Lung (tissue), 11 donors: ENCODE measurements at regions not wholly inside any gene's neighbourhood (a gene's known extent, or its start where the extent isn't known, plus 50 kb on each side); places are given as distances from the start of the nearest gene placed in this dataset.
"Not testable (repeated sequence)": the region's sequence is repeated elsewhere in the genome, so short reads cannot be mapped to it uniquely, and the experiment has no call there.

ENCODE experiments used
- ATAC-seq: fragments of 200-7000 bp; cut with Tn5 transposase; one replicate; pipeline ENCODE4 v1.9.1; 2020; ENCODE audit warnings: moderate number of reproducible peaks; ENCODE audit not compliant: insufficient read depth, low FRiP score
- DNase-seq, 3 donors: peaks; one replicate each; pipeline ENCODE4 v3.0.0-alpha.2; 2013 to 2017
- H3K27ac ChIP-seq, 2 donors: one replicate each; pipeline ENCODE4 v1.5.1; 2013; ENCODE audit warnings: mild to moderate bottlenecking in 2 of 2, moderate library complexity in 2 of 2, control low read depth in 1 of 2, inconsistent platforms in 1 of 2, low read depth in 1 of 2, low read length in 1 of 2
- H3K27me3 ChIP-seq, 3 donors: one replicate each; pipeline ENCODE4 v1.5.1; 2013; ENCODE audit warnings: low read length in 2 of 3; ENCODE audit not compliant: control insufficient read depth in 3 of 3, insufficient read depth in 3 of 3
- H3K36me3 ChIP-seq, 4 donors: one replicate each; pipeline ENCODE4 v1.5.1; 2013; ENCODE audit warnings: low read length in 4 of 4, mild to moderate bottlenecking in 1 of 4, moderate library complexity in 1 of 4; ENCODE audit not compliant: control insufficient read depth in 4 of 4, insufficient read depth in 4 of 4
- H3K4me1 ChIP-seq, 5 donors: one replicate each; pipeline ENCODE4 v1.5.1; 2013; ENCODE audit warnings: low read length in 5 of 5, mild to moderate bottlenecking in 2 of 5, moderate library complexity in 1 of 5; ENCODE audit not compliant: control insufficient read depth in 5 of 5, insufficient read depth in 5 of 5
- H3K4me3 ChIP-seq: one replicate; pipeline ENCODE4 v1.5.1; 2013; ENCODE audit warnings: mild to moderate bottlenecking, control low read depth, moderate library complexity
- H3K9ac ChIP-seq, 2 donors: one replicate each; pipeline ENCODE4 v1.5.1; 2013; ENCODE audit warnings: low read length in 2 of 2, control low read depth in 1 of 2; ENCODE audit not compliant: insufficient read depth in 1 of 2
- H3K9me3 ChIP-seq, 4 donors: one replicate each; pipeline ENCODE4 v1.5.1; 2013; ENCODE audit warnings: low read length in 3 of 4, mild to moderate bottlenecking in 1 of 4, moderate library complexity in 1 of 4; ENCODE audit not compliant: control insufficient read depth in 4 of 4, insufficient read depth in 3 of 4
- CTCF ChIP-seq: IDR thresholded peaks from 2 replicates; pipeline ENCODE4 v1.5.1; 2012; ENCODE audit warnings: mild to moderate bottlenecking; ENCODE audit errors: control extremely low read depth, extremely low read depth
- WGBS, 2 donors: extraction: QIAGEN DNeasy Blood & Tissue Kit; methylation state at CpG; one replicate each; pipeline ENCODE4 v1.1.7; 2013; 5-methylcytosine and 5-hydroxymethylcytosine counted together
- donor health status: control.
- donor health status: control.
- donor health status: Bipolar disorder and iron deficiency.
- donor health status: healthy.
- donor health status: DM: yes; HTN: yes; CAD: no.

- no peak for TF ChIP-seq CTCF
- H3K36me3 ChIP-seq, result no peaks in the 10 kb centered on the region
- H3K27me3 ChIP-seq, result peaks cover 0 to 2% (median 0%) of the 10 kb centered on the region in 3 donors
- 76 to 81% methylated on average over 6 of the region's 6 CpGs for WGBS, 2 donors
- ATAC-seq (no peak), DNase-seq (peak in 2 of 3 donors; percentile 44 to 57)
- H3K27ac ChIP-seq, result no peak overlapping the region
- peaks cover 0 to 3% (median 0%) of the 10 kb centered on the region in 5 donors for H3K4me1 ChIP-seq
- H3K4me3 ChIP-seq, result no peak overlapping the region
- H3K9me3 ChIP-seq, result no peaks in the 10 kb centered on the region
- no peak overlapping the region for H3K9ac ChIP-seq
Observed at GRCh38 chr2:66095820-66096345, 339.0 kb upstream of the MEIS1 start.

GRCh38 chr2:66094689-66095088 lies 340.2 kb upstream of the MEIS1 start:
- H3K27ac ChIP-seq, H3K9me3 ChIP-seq, ATAC-seq, DNase-seq, H3K9ac ChIP-seq, H3K27me3 ChIP-seq, H3K4me3 ChIP-seq, H3K4me1 ChIP-seq, H3K36me3 ChIP-seq: not testable (repeated sequence)
- WGBS, 2 donors, result 91 to 100% methylated on average over 1 to 2 of the region's 2 CpGs

- ATAC-seq (no peak), DNase-seq (peak in 2 of 3 donors; percentile 55 to 75)
- H3K27me3 ChIP-seq, result peaks cover 0 to 2% (median 0%) of the 10 kb centered on the region in 3 donors
- H3K9ac ChIP-seq, result no peak overlapping the region
- peaks cover 0 to 3% (median 0%) of the 10 kb centered on the region in 4 donors for H3K9me3 ChIP-seq
- no peak for TF ChIP-seq CTCF
- WGBS, 2 donors, result 76 to 97% methylated on average over 1 of the region's 1 CpG
- H3K4me1 ChIP-seq, result peaks cover 0 to 3% (median 0%) of the 10 kb centered on the region in 5 donors
- no peaks in the 10 kb centered on the region for H3K36me3 ChIP-seq
- H3K27ac ChIP-seq, result no peak overlapping the region
- H3K4me3 ChIP-seq, result no peak overlapping the region
Observed at GRCh38 chr2:66093371-66093770, 341.6 kb upstream of the MEIS1 start.

- Histone ChIP-seq H3K36me3 (no peaks in the 10 kb centered on the region), H3K4me3 (no peak overlapping the region), H3K4me1 (no peaks in the 10 kb centered on the region), H3K9ac (no peak overlapping the region), H3K27ac (no peak overlapping the region), H3K9me3 (peaks cover 0 to 3% (median 0%) of the 10 kb centered on the region in 4 donors), H3K27me3 (no peaks in the 10 kb centered on the region)
- WGBS, 2 donors, result 85 to 90% methylated on average over 9 of the region's 9 CpGs
- no peak for TF ChIP-seq CTCF
- no peak for ATAC-seq
- no peak for DNase-seq
Observed at GRCh38 chr2:66084948-66085590, 349.9 kb upstream of the MEIS1 start.
